SK-N-SH (cell line): ENCODE measurements at regions not wholly inside any gene's neighbourhood (a gene's known extent, or its start where the extent isn't known, plus 50 kb on each side); places are given as distances from the start of the nearest gene placed in this dataset.

Source experiments
- CTCF ChIA-PET: fragments of 300-600, 350-600 bp; formaldehyde crosslinking; extraction: SDS; loops from one replicate; lab custom pipeline; 2021; lab: Yijun Ruan, JAX
- POLR2A ChIA-PET: fragments of 350-600 bp; sonication (Branson Sonifier 250); formaldehyde crosslinking; extraction: SDS; loops from one replicate; lab custom pipeline; 2020; ENCODE audit warnings: antibody characterized with exemption, inconsistent platforms; lab: Yijun Ruan, JAX
- DNase-seq: peaks from one replicate; pipeline ENCODE4 v3.0.0; 2012
- H2AFZ ChIP-seq: fragments of 200-600 bp; sonication (generic); 2 replicates; pipeline ENCODE4 v1.8.1; 2016; ENCODE audit warnings: antibody characterized with exemption, mild to moderate bottlenecking, low read depth
- H3F3A ChIP-seq: fragments of 200-600 bp; sonication (generic); replicated peaks from 2 replicates; pipeline ENCODE3; 2016; ENCODE audit warnings: antibody characterized with exemption, mild to moderate bottlenecking; ENCODE audit not compliant: insufficient read depth
- H3K27ac ChIP-seq, 2 experiments: fragments of 200-500 bp in 1 of 2; fragments of 200-600 bp in 1 of 2; sonication (Bioruptor generic) in 1 of 2; sonication (generic), shearing (Covaris generic) in 1 of 2; 2 replicates each; pipeline versions ENCODE4 v1.5.1 to v1.6.1; 2014 to 2016; ENCODE audit warnings: low read depth in 2 of 2, inconsistent platforms in 1 of 2, low read length in 1 of 2, mild to moderate bottlenecking in 1 of 2, mixed read lengths in 1 of 2
- H3K27me3 ChIP-seq: fragments of 200-600 bp; sonication (generic), shearing (Covaris generic); 2 replicates; pipeline ENCODE4 v1.6.1; 2016; ENCODE audit warnings: mixed run types; ENCODE audit not compliant: insufficient read depth
- H3K36me3 ChIP-seq, 2 experiments: fragments of 200-500 bp in 1 of 2; fragments of 200-600 bp in 1 of 2; sonication (Bioruptor generic) in 1 of 2; sonication (generic) in 1 of 2; replicated peaks in 1 of 2; 2 replicates each; pipeline versions ENCODE3 to v1.5.1; 2014 to 2016; ENCODE audit warnings: low read length in 1 of 2, mild to moderate bottlenecking in 1 of 2; ENCODE audit not compliant: insufficient read depth in 2 of 2, control insufficient read depth in 1 of 2
- H3K4me1 ChIP-seq, 2 experiments: fragments of 200-500 bp in 1 of 2; fragments of 200-600 bp in 1 of 2; sonication (Bioruptor generic) in 1 of 2; sonication (generic), shearing (Covaris generic) in 1 of 2; 2 replicates each; pipeline versions ENCODE4 v1.5.1 to v1.6.1; 2014 to 2016; ENCODE audit warnings: low read depth in 1 of 2, low read length in 1 of 2, mixed run types in 1 of 2; ENCODE audit not compliant: insufficient read depth in 2 of 2, control insufficient read depth in 1 of 2
- H3K4me2 ChIP-seq: fragments of 200-600 bp; sonication (generic), shearing (Covaris generic); 2 replicates; pipeline ENCODE4 v1.6.1; 2017; ENCODE audit warnings: mixed run types
- H3K4me3 ChIP-seq, 2 experiments: fragments of 200-500 bp in 1 of 2; fragments of 200-600 bp in 1 of 2; sonication (Bioruptor generic) in 1 of 2; sonication (generic), shearing (Covaris generic) in 1 of 2; 2 replicates each; pipeline versions ENCODE4 v1.5.1 to v1.8.1; 2014 to 2016; ENCODE audit warnings: low read depth in 2 of 2, inconsistent platforms in 1 of 2, low read length in 1 of 2, mild to moderate bottlenecking in 1 of 2, mixed read lengths in 1 of 2, moderate library complexity in 1 of 2
- H3K79me2 ChIP-seq: fragments of 200-600 bp; sonication (generic); 2 replicates; pipeline ENCODE4 v1.8.1; 2017; ENCODE audit warnings: mild to moderate bottlenecking; ENCODE audit not compliant: insufficient read depth
- H3K9ac ChIP-seq: fragments of 200-600 bp; sonication (generic); 2 replicates; pipeline ENCODE4 v1.6.1; 2017; ENCODE audit warnings: mixed run types
- H3K9me2 ChIP-seq: fragments of 200-600 bp; sonication (generic); 2 replicates; pipeline ENCODE4 v1.6.1; 2017; ENCODE audit warnings: mixed run types
- H3K9me3 ChIP-seq: fragments of 200-600 bp; sonication (generic); 2 replicates; pipeline ENCODE4 v1.6.1; 2017; ENCODE audit warnings: mixed run types, mild to moderate bottlenecking, moderate library complexity
- H4K20me1 ChIP-seq: fragments of 200-600 bp; sonication (generic); 2 replicates; pipeline ENCODE4 v1.6.1; 2017; ENCODE audit warnings: mild to moderate bottlenecking, mixed run types; ENCODE audit not compliant: insufficient read depth
- CHD2 ChIP-seq: fragments of 150-350 bp; IDR thresholded peaks from 2 replicates; pipeline ENCODE4 v1.6.1; 2018; ENCODE audit warnings: low read length; ENCODE audit not compliant: partially characterized antibody
- ELF1 ChIP-seq: IDR thresholded peaks from 2 replicates; pipeline ENCODE4 v1.4.0; 2012
- EP300 ChIP-seq, 2 experiments: IDR thresholded peaks; 2 replicates each; pipeline versions ENCODE4 v1.4.0 to v1.6.1; 2012; ENCODE audit warnings: borderline replicate concordance in 1 of 2, low read depth in 1 of 2, low read length in 1 of 2
- FOSL2 ChIP-seq: IDR thresholded peaks from 2 replicates; pipeline ENCODE4 v1.4.0; 2012; ENCODE audit warnings: low read depth, mild to moderate bottlenecking, moderate library complexity, borderline replicate concordance
- FOXJ3 ChIP-seq: sonication (generic); formaldehyde crosslinking; IDR thresholded peaks from 2 replicates; pipeline ENCODE4 v1.5.1; 2020; ENCODE audit warnings: mild to moderate bottlenecking, missing genetic modification reagents
- FOXM1 ChIP-seq: IDR thresholded peaks from 2 replicates; pipeline ENCODE4 v1.4.0; 2012; ENCODE audit warnings: low read depth, mild to moderate bottlenecking
- GABPA ChIP-seq: IDR thresholded peaks from 2 replicates; pipeline ENCODE4 v1.4.0; 2012; ENCODE audit warnings: low read depth, mild to moderate bottlenecking
- JUND ChIP-seq: IDR thresholded peaks from 2 replicates; pipeline ENCODE4 v1.4.0; 2012
- MEF2A ChIP-seq: IDR thresholded peaks from 2 replicates; pipeline ENCODE4 v1.4.0; 2012; ENCODE audit warnings: low read depth, borderline replicate concordance
- RAD21 ChIP-seq: IDR thresholded peaks from 2 replicates; pipeline ENCODE4 v1.6.1; 2012; ENCODE audit warnings: mild to moderate bottlenecking, low read length
- RFX5 ChIP-seq: IDR thresholded peaks from 2 replicates; pipeline ENCODE4 v1.6.1; 2012; ENCODE audit warnings: mild to moderate bottlenecking, improper control_type of control experiment, low read length
- RXRA ChIP-seq: IDR thresholded peaks from 2 replicates; pipeline ENCODE4 v1.4.0; 2012; ENCODE audit warnings: low read depth, mild to moderate bottlenecking, borderline replicate concordance
- SIN3A ChIP-seq: IDR thresholded peaks from 2 replicates; pipeline ENCODE4 v1.6.1; 2012; ENCODE audit warnings: low read depth, mild to moderate bottlenecking, low read length, moderate library complexity, borderline replicate concordance
- SMC3 ChIP-seq: IDR thresholded peaks from 2 replicates; pipeline ENCODE4 v1.6.1; 2012; ENCODE audit warnings: low read depth, low read length, improper control_type of control experiment
- TAF1 ChIP-seq: IDR thresholded peaks from 2 replicates; pipeline ENCODE4 v1.6.1; 2012; ENCODE audit warnings: low read depth, mild to moderate bottlenecking, low read length, moderate library complexity, borderline replicate concordance
- TCF12 ChIP-seq: IDR thresholded peaks from 2 replicates; pipeline ENCODE4 v1.4.0; 2012
- YY1 ChIP-seq: IDR thresholded peaks from 2 replicates; pipeline ENCODE4 v1.4.0; 2012; ENCODE audit warnings: low read depth, mild to moderate bottlenecking
- WGBS: methylation state at CpG from one replicate; pipeline ENCODE4 v1.1.6; 2017; ENCODE audit warnings: low lambda C conversion rate; 5-methylcytosine and 5-hydroxymethylcytosine counted together
- TF ChIP-seq, protein P1 (sequence below): IDR thresholded peaks from 2 replicates; pipeline ENCODE4 v1.4.0; 2012; ENCODE audit warnings: low read depth, borderline replicate concordance
- TF ChIP-seq, protein P2 (sequence below): IDR thresholded peaks from 2 replicates; pipeline ENCODE4 v1.4.0; 2012; ENCODE audit warnings: low read depth
- TF ChIP-seq, protein P3 (sequence below): fragments of 200-600 bp; sonication (generic); IDR thresholded peaks from 2 replicates; pipeline ENCODE4 v1.6.1; 2017; ENCODE audit warnings: antibody characterized with exemption, mild to moderate bottlenecking, moderate library complexity
- TF ChIP-seq, protein P4 (sequence below): IDR thresholded peaks from 2 replicates; pipeline ENCODE4; 2012
- TF ChIP-seq, protein P5 (sequence below): IDR thresholded peaks from 2 replicates; pipeline ENCODE4 v1.6.1; 2012; ENCODE audit warnings: mild to moderate bottlenecking, low read depth, low read length, moderate library complexity

DNA sequence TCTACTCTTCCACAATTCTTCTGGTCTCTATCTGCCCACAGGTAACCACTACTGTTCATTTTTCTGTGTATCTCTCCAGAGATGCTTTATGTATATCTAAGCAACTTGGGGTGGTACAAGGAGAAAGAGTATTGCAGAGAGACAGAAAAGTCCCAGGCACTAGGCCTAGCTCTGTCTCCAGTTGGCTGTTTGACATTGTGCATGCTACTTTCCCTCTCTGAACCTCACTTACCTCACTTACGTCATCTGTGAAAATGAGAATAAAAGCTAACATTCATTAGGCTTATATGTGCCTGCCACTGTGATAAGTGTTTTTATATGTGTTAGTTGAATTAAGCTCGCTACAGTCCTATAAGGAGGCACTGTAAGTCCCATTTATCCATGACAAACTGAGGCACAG is 76.7 kb upstream of the RNU6-1 start:
- no peaks in the 10 kb centered on the region for H3K9me3 ChIP-seq
- H3K79me2 ChIP-seq, result no peaks in the 10 kb centered on the region
- no peak overlapping the region for H3K4me2 ChIP-seq
- 30% methylated on average over 2 of the region's 2 CpGs for WGBS
- no peak overlapping the region for H2AFZ ChIP-seq
- H3F3A ChIP-seq, result no peaks in the 10 kb centered on the region
- H3K36me3 ChIP-seq, result no peaks in the 10 kb centered on the region
- no peak overlapping the region for H3K9ac ChIP-seq
- no peaks in the 10 kb centered on the region for H3K9me2 ChIP-seq
- TF ChIP-seq ELF1 (no peak), CHD2 (no peak), GABPA (no peak)
- TF ChIP-seq, protein P1, sequence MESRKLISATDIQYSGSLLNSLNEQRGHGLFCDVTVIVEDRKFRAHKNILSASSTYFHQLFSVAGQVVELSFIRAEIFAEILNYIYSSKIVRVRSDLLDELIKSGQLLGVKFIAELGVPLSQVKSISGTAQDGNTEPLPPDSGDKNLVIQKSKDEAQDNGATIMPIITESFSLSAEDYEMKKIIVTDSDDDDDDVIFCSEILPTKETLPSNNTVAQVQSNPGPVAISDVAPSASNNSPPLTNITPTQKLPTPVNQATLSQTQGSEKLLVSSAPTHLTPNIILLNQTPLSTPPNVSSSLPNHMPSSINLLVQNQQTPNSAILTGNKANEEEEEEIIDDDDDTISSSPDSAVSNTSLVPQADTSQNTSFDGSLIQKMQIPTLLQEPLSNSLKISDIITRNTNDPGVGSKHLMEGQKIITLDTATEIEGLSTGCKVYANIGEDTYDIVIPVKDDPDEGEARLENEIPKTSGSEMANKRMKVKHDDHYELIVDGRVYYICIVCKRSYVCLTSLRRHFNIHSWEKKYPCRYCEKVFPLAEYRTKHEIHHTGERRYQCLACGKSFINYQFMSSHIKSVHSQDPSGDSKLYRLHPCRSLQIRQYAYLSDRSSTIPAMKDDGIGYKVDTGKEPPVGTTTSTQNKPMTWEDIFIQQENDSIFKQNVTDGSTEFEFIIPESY, result no peak
- TF ChIP-seq, protein P2, sequence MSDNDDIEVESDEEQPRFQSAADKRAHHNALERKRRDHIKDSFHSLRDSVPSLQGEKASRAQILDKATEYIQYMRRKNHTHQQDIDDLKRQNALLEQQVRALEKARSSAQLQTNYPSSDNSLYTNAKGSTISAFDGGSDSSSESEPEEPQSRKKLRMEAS, result no peak
- ChIA-PET POLR2A (no interaction called here), CTCF (no interaction called here)
- no peaks in the 10 kb centered on the region for H4K20me1 ChIP-seq
- no peaks in the 10 kb centered on the region for H3K27me3 ChIP-seq
- DNase-seq, result no peak
- H3K4me3 ChIP-seq, result no peak overlapping the region
- no peak overlapping the region for H3K27ac ChIP-seq
- peaks cover 0 to 9% of the 10 kb centered on the region in 2 experiments; a peak in 1 of 4 replicates for H3K4me1 ChIP-seq

DNA sequence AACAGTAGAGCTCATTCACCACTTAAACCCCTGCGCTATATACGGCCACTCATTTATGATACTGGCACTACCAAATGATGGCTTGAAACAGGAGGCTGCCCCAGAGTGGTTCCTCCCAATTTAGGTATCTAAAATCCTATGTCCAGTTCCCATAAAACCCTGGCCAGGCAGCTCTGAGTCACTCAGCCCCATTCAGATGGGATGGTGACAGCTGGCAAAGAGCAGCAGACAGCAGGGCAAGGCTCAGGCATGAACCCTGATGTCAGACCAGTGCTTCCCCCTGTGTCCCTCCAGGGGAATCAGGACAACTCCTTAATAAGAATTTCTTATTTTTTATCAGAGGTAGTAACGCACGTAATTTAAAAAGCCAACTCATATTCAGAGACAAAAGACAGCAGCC is 77.2 kb upstream of the RNU6-1 start:
- CTCF ChIA-PET, result no interaction called here

More for the DNA sequence above, 77.2 kb upstream of the RNU6-1 start:
- WGBS, result 69% methylated on average over 4 of the region's 4 CpGs
- no peak overlapping the region for H3K4me3 ChIP-seq
- H3K27me3 ChIP-seq, result no peaks in the 10 kb centered on the region
- H3F3A ChIP-seq, result no peaks in the 10 kb centered on the region
- TF ChIP-seq, protein P3, sequence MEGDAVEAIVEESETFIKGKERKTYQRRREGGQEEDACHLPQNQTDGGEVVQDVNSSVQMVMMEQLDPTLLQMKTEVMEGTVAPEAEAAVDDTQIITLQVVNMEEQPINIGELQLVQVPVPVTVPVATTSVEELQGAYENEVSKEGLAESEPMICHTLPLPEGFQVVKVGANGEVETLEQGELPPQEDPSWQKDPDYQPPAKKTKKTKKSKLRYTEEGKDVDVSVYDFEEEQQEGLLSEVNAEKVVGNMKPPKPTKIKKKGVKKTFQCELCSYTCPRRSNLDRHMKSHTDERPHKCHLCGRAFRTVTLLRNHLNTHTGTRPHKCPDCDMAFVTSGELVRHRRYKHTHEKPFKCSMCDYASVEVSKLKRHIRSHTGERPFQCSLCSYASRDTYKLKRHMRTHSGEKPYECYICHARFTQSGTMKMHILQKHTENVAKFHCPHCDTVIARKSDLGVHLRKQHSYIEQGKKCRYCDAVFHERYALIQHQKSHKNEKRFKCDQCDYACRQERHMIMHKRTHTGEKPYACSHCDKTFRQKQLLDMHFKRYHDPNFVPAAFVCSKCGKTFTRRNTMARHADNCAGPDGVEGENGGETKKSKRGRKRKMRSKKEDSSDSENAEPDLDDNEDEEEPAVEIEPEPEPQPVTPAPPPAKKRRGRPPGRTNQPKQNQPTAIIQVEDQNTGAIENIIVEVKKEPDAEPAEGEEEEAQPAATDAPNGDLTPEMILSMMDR, result no peak
- no peak for TF ChIP-seq SIN3A
- no peak for TF ChIP-seq RXRA
- TF ChIP-seq YY1, result no peak
- TF ChIP-seq MEF2A, result no peak
- no peak for TF ChIP-seq RAD21
- no peak for TF ChIP-seq FOXJ3 (CRISPR knock-in tag)
- TF ChIP-seq, protein P4, sequence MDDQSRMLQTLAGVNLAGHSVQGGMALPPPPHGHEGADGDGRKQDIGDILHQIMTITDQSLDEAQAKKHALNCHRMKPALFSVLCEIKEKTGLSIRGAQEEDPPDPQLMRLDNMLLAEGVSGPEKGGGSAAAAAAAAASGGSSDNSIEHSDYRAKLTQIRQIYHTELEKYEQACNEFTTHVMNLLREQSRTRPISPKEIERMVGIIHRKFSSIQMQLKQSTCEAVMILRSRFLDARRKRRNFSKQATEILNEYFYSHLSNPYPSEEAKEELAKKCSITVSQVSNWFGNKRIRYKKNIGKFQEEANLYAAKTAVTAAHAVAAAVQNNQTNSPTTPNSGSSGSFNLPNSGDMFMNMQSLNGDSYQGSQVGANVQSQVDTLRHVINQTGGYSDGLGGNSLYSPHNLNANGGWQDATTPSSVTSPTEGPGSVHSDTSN, result no peak
- no peak for TF ChIP-seq TAF1
- no peak for TF ChIP-seq EP300 (IDR thresholded peaks at IDR 0.05; ENCODE audit: borderline replicate concordance in 1 of 2, low read depth in 1 of 2, low read length in 1 of 2)
- no peak for TF ChIP-seq TCF12
- TF ChIP-seq RFX5, result no peak
- no peak for TF ChIP-seq FOSL2
- TF ChIP-seq JUND, result no peak
- TF ChIP-seq, protein P5, sequence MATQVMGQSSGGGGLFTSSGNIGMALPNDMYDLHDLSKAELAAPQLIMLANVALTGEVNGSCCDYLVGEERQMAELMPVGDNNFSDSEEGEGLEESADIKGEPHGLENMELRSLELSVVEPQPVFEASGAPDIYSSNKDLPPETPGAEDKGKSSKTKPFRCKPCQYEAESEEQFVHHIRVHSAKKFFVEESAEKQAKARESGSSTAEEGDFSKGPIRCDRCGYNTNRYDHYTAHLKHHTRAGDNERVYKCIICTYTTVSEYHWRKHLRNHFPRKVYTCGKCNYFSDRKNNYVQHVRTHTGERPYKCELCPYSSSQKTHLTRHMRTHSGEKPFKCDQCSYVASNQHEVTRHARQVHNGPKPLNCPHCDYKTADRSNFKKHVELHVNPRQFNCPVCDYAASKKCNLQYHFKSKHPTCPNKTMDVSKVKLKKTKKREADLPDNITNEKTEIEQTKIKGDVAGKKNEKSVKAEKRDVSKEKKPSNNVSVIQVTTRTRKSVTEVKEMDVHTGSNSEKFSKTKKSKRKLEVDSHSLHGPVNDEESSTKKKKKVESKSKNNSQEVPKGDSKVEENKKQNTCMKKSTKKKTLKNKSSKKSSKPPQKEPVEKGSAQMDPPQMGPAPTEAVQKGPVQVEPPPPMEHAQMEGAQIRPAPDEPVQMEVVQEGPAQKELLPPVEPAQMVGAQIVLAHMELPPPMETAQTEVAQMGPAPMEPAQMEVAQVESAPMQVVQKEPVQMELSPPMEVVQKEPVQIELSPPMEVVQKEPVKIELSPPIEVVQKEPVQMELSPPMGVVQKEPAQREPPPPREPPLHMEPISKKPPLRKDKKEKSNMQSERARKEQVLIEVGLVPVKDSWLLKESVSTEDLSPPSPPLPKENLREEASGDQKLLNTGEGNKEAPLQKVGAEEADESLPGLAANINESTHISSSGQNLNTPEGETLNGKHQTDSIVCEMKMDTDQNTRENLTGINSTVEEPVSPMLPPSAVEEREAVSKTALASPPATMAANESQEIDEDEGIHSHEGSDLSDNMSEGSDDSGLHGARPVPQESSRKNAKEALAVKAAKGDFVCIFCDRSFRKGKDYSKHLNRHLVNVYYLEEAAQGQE, result no peak
- no peak for TF ChIP-seq FOXM1
- TF ChIP-seq, protein P2, result no peak
- no peak for TF ChIP-seq ELF1
- TF ChIP-seq SMC3, result no peak
- no peak for DNase-seq
- H3K4me2 ChIP-seq, result no peak overlapping the region
- H3K27ac ChIP-seq, result no peak overlapping the region
- no peak overlapping the region for H3K9ac ChIP-seq
- H3K9me3 ChIP-seq, result no peaks in the 10 kb centered on the region
- POLR2A ChIA-PET, result no interaction called here
- H3K4me1 ChIP-seq, result peaks cover 0 to 9% of the 10 kb centered on the region in 2 experiments; a peak in 1 of 4 replicates
- H4K20me1 ChIP-seq, result no peaks in the 10 kb centered on the region
- no peaks in the 10 kb centered on the region for H3K36me3 ChIP-seq
- no peaks in the 10 kb centered on the region for H3K79me2 ChIP-seq
- no peak overlapping the region for H2AFZ ChIP-seq
- H3K9me2 ChIP-seq, result no peaks in the 10 kb centered on the region
